Colon (tissue), 2 donors: ENCODE measurements at regions not wholly inside any gene's neighbourhood (a gene's known extent, or its start where the extent isn't known, plus 50 kb on each side); places are given as distances from the start of the nearest gene placed in this dataset.

Experiments
- FAIRE-seq: peaks from 2 replicates; lab custom pipeline; 2012; peaks lifted over from hg19 to GRCh38; lab: Jason Lieb, UNC
- donor health status: control.
- donor health status: control.

- no peak for FAIRE-seq
Measured at GRCh38 chr6:77979204-77979603, 326.4 kb downstream of the MEI4 start.

- no peak for FAIRE-seq
Measured at GRCh38 chr6:77986380-77987034, 333.7 kb downstream of the MEI4 start.

GRCh38 chr6:77987035-77987384, 334.2 kb downstream of the MEI4 start:
- FAIRE-seq: no peak

- FAIRE-seq: no peak
Measured at GRCh38 chr6:78010130-78010529, 357.3 kb downstream of the MEI4 start.

GRCh38 chr6:78020586-78020985, 367.7 kb downstream of the MEI4 start:
- FAIRE-seq: no peak

- FAIRE-seq: no peak
Measured at GRCh38 chr6:78025502-78025901, 372.7 kb downstream of the MEI4 start.

GRCh38 chr6:78031228-78031627, 378.4 kb downstream of the MEI4 start:
- no peak for FAIRE-seq

- no peak for FAIRE-seq
Measured at GRCh38 chr6:78059171-78059570, 406.3 kb downstream of the MEI4 start.

GRCh38 chr6:78062993-78063392, 410.2 kb downstream of the MEI4 start:
- no peak for FAIRE-seq

GRCh38 chr6:78076371-78076770, 423.5 kb downstream of the MEI4 start:
- no peak for FAIRE-seq

GRCh38 chr6:78089531-78089930, 436.7 kb downstream of the MEI4 start:
- FAIRE-seq: no peak

GRCh38 chr6:78093906-78094305, 441.1 kb downstream of the MEI4 start:
- no peak for FAIRE-seq

- FAIRE-seq: no peak
Measured at GRCh38 chr6:78101387-78101786, 448.5 kb downstream of the MEI4 start.

- no peak for FAIRE-seq
Measured at GRCh38 chr6:78110641-78111040, 457.8 kb downstream of the MEI4 start.

- no peak for FAIRE-seq
Measured at GRCh38 chr6:78117966-78118365, 465.1 kb downstream of the MEI4 start.

GRCh38 chr6:78131521-78131920, 478.7 kb downstream of the MEI4 start:
- no peak for FAIRE-seq

- no peak for FAIRE-seq
Measured at GRCh38 chr6:78132671-78133410, 480.0 kb downstream of the MEI4 start.

- FAIRE-seq: no peak
Measured at GRCh38 chr6:78150425-78150824, 497.6 kb downstream of the MEI4 start.

- FAIRE-seq: no peak
Measured at GRCh38 chr6:78153976-78154375, 501.1 kb downstream of the MEI4 start.

GRCh38 chr6:78157606-78158005, 504.8 kb downstream of the MEI4 start:
- no peak for FAIRE-seq

- FAIRE-seq: no peak
Measured at GRCh38 chr6:78188891-78189290, 536.1 kb downstream of the MEI4 start.

- no peak for FAIRE-seq
Measured at GRCh38 chr6:78192057-78192456, 539.2 kb downstream of the MEI4 start.

GRCh38 chr6:78199044-78199443, 546.2 kb downstream of the MEI4 start:
- FAIRE-seq: no peak

GRCh38 chr6:78222226-78222625, 569.4 kb downstream of the MEI4 start:
- no peak for FAIRE-seq
